DMS114 treated with DMSO at 0.1 percent for 48 hours (cell line): ENCODE measurements at regions not wholly inside any gene's neighbourhood (a gene's known extent, or its start where the extent isn't known, plus 50 kb on each side); places are given as distances from the start of the nearest gene placed in this dataset.

Source experiments
- DNase-seq: peaks from one replicate; lab custom pipeline; 2025; ENCODE audit not compliant: unreplicated experiment; lab: John Stamatoyannopoulos, UW

- no peak for DNase-seq
These were observed 166.3 kb downstream of the C5orf15 start for GRCh38 chr5:133801955-133802751.

GRCh38 chr5:133801431-133801830 lies 167.0 kb downstream of the C5orf15 start:
- no peak for DNase-seq

- no peak for DNase-seq
These were observed 168.7 kb downstream of the C5orf15 start for GRCh38 chr5:133799571-133800237.

- DNase-seq: no peak
These were observed 171.3 kb downstream of the C5orf15 start for GRCh38 chr5:133797167-133797566.

GRCh38 chr5:133796186-133796585 lies 172.2 kb downstream of the C5orf15 start:
- DNase-seq: no peak

GRCh38 chr5:133794771-133795415 lies 173.5 kb downstream of the C5orf15 start:
- DNase-seq: no peak

- DNase-seq: no peak
These were observed 174.5 kb downstream of the C5orf15 start for GRCh38 chr5:133793756-133794465.

GRCh38 chr5:133792655-133793054 lies 175.8 kb downstream of the C5orf15 start:
- no peak for DNase-seq

GRCh38 chr5:133792024-133792423 lies 176.4 kb downstream of the C5orf15 start:
- DNase-seq: no peak

- DNase-seq: no peak
These were observed 177.5 kb downstream of the C5orf15 start for GRCh38 chr5:133790898-133791297.

- no peak for DNase-seq
These were observed 177.1 kb upstream of the FSTL4 start for GRCh38 chr5:133789428-133789827.

- no peak for DNase-seq
These were observed 175.8 kb upstream of the FSTL4 start for GRCh38 chr5:133788121-133788520.

GRCh38 chr5:133786420-133786819 lies 174.1 kb upstream of the FSTL4 start:
- no peak for DNase-seq

GRCh38 chr5:133785182-133785581 lies 172.8 kb upstream of the FSTL4 start:
- DNase-seq: no peak

- no peak for DNase-seq
These were observed 171.1 kb upstream of the FSTL4 start for GRCh38 chr5:133783481-133783880.

- no peak for DNase-seq
These were observed 170.4 kb upstream of the FSTL4 start for GRCh38 chr5:133782736-133783135.

- no peak for DNase-seq
These were observed 169.3 kb upstream of the FSTL4 start for GRCh38 chr5:133781436-133782225.

- no peak for DNase-seq
These were observed 168.4 kb upstream of the FSTL4 start for GRCh38 chr5:133780619-133781280.

GRCh38 chr5:133779828-133780475 lies 167.6 kb upstream of the FSTL4 start:
- DNase-seq: no peak

- no peak for DNase-seq
These were observed 166.3 kb upstream of the FSTL4 start for GRCh38 chr5:133778636-133779035.
